T-helper 1 cell treated with Interleukin-12 subunit alpha and Interleukin-12 subunit beta and Interleukin-4 antibody, amounts not matched to agents 30 μg/mL and 1 μg/mL, for 36 hours (primary cell): ENCODE measurements at regions not wholly inside any gene's neighbourhood (a gene's known extent, or its start where the extent isn't known, plus 50 kb on each side); places are given as distances from the start of the nearest gene placed in this dataset.
"Not testable (repeated sequence)": the region's sequence is repeated elsewhere in the genome, so short reads cannot be mapped to it uniquely, and the experiment has no call there.

Source experiments
- H3K27ac Mint-ChIP-seq: one replicate; pipeline ENCODE4 v1.8.0; 2021; ENCODE audit warnings: mild to moderate bottlenecking, mixed read lengths
- H3K27me3 Mint-ChIP-seq: one replicate; pipeline ENCODE4 v1.8.0; 2021; ENCODE audit warnings: low read depth, mixed read lengths
- H3K36me3 Mint-ChIP-seq: one replicate; pipeline ENCODE4 v1.8.0; 2021; ENCODE audit warnings: low read depth, mixed read lengths
- H3K4me1 Mint-ChIP-seq: one replicate; pipeline ENCODE4 v1.8.0; 2021; ENCODE audit warnings: low read depth, mixed read lengths
- H3K4me3 Mint-ChIP-seq: one replicate; pipeline ENCODE4 v1.8.0; 2021; ENCODE audit warnings: mild to moderate bottlenecking, moderate library complexity, mixed read lengths
- H3K9me3 Mint-ChIP-seq: one replicate; pipeline ENCODE4 v1.8.0; 2021; ENCODE audit warnings: mixed read lengths

DNA sequence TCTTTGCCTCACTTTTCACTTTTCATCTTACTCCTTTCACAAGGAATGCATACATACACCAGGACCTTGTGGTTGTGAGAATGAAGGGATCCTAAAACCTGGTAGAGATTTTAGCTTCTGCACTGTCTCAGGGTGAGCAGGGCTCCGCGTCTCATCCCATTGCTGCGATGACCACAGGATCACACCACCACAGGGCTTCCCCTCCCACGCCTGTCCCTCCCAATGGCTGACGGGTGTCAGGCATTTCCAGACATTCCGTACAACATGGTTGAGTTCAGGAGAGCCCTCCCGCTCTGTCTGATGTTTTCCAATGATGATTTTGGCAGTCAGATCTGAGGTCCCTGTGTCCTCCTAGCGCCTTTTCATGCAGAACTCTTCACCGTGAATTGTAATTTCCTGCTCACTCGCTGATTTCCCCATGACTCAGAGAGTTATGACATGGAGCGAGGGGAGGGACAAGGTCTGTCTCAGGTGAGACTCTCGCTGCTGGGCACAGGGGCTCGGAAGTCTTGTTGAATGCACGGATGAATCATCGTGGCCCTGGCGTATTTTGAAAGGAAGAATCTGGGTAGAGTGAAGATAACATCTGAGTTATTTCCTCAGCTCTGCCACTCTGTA is 102.8 kb downstream of the TEX29 start:
- H3K36me3 Mint-ChIP-seq: no peaks in the 10 kb centered on the region
- H3K27me3 Mint-ChIP-seq: no peaks in the 10 kb centered on the region
- no peaks in the 10 kb centered on the region for H3K9me3 Mint-ChIP-seq

DNA sequence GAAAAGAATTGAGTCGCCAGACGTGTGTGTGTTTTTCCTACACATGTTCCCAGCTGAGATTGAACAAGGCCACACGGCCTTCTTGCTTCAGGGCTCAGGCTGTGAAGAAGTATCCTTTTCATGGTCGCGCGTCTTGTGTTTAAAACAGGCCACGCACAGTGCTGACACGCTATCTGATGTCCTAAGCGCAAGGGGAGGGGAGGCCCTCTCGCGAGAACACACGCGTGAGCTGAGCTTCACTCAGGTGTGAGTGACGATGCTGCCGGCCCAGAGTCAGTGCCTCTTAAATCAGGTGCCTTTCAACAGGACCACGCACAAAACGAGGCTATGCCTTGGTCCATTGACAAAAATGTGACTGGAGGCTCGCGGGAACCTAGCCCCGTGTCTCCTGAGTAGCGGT is 103.7 kb downstream of the TEX29 start:
- Mint-ChIP-seq H3K27ac (no peak overlapping the region), H3K36me3 (no peaks in the 10 kb centered on the region), H3K4me1 (no peaks in the 10 kb centered on the region), H3K9me3 (no peaks in the 10 kb centered on the region), H3K4me3 (no peak overlapping the region), H3K27me3 (no peaks in the 10 kb centered on the region)

More for the DNA sequence above, 102.8 kb downstream of the TEX29 start:
- Mint-ChIP-seq H3K4me3 (no peak overlapping the region), H3K27ac (no peak overlapping the region), H3K4me1 (no peaks in the 10 kb centered on the region)

DNA sequence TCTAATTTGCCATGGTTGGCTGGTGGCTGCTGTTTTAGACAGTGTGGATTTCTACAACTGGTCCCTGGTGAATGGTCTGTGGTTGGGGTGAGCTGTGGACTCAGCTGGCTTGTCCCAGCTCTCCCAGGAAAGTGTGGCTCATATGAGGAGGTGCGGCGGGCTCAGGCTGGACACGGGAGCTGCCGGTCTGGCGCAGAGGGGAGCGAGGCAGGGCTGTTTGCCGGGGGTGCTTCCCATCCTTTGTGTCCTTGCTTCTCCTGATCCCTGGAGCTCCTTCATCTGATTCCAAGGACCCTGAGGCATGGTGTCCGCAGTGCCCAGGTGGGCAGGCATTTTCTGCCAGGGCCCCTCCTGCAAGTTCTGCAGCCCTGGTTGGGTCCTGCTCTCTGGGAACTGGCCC is 104.9 kb downstream of the TEX29 start:
- Mint-ChIP-seq H3K27ac (no peak overlapping the region), H3K9me3 (no peaks in the 10 kb centered on the region), H3K36me3 (no peaks in the 10 kb centered on the region), H3K4me1 (no peaks in the 10 kb centered on the region), H3K27me3 (no peaks in the 10 kb centered on the region), H3K4me3 (no peak overlapping the region)

DNA sequence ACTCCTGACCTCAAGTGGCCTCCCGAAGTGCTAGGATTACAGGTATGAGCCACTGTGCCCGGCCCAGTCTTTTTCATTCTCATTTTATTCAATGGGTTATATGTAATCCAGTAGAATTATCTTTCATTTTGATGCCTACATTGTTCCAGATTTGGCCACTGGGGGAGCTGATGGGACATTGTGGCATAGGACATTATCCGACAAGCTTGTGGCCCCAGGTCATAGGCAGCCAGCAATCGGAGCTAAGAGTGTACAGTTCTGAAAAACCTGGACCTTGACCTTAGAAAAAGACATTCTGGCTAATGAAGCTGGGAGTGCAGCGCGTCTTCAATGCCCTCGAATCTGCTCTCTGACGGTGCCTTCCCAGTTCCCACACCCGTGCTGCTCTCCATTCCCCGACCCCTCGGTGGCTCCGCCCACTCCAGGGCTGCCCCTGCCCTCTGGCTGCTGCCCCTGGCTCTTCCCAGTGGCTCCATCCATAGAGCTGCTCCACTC is 108.7 kb downstream of the TEX29 start:
- no peak overlapping the region for H3K4me3 Mint-ChIP-seq
- H3K27me3 Mint-ChIP-seq: peaks cover 11% of the 10 kb centered on the region
- no peaks in the 10 kb centered on the region for H3K9me3 Mint-ChIP-seq
- no peaks in the 10 kb centered on the region for H3K4me1 Mint-ChIP-seq
- H3K27ac Mint-ChIP-seq: no peak overlapping the region
- H3K36me3 Mint-ChIP-seq: no peaks in the 10 kb centered on the region

DNA sequence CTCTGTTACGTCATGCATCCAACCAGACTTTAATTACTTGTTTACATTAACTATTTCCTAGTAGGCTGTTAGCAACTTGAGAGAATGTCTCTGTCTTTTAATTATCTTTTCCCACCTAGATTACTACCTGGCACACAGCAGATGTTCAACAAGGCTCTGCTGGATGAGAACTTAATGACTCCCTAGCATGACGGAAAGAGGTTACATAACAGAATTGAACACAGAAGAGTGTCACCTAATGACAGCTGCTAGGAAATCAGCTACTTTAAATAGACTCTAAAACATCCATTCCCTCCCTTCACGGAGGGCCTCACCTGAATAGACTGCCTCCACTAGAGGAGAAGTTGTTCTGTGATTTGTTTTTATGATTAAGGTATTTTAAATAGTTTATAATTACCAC is 110.8 kb downstream of the TEX29 start:
- Mint-ChIP-seq H3K9me3 (no peaks in the 10 kb centered on the region), H3K27ac (no peak overlapping the region), H3K36me3 (no peaks in the 10 kb centered on the region), H3K4me3 (no peak overlapping the region), H3K4me1 (no peaks in the 10 kb centered on the region), H3K27me3 (peaks cover 11% of the 10 kb centered on the region)

DNA sequence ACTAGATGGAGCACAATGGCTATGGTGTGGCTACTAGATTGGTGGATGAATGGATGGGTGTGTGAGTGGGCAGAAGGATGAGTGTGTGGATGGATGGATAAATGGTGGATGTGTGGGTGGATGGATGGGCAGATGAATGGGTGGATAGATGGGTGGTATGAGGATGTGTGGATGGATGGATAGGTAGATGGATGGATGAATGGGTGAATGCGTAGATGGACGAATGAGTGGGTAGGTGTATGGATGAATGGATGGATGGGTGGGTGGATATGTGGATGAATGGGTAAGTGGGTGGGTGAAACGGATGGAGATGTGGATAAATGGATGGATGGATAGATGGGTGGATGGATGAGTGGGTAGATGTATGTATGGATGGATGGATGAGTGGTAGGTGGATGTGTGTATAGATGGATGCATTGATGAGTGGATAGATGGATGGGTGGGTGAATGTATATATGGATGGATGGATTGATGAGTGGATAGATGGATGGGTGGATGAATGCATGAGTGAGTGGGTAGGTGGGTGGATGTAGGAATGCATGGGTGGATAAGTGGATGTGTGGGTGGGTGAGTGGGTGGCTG is 114.2 kb downstream of the TEX29 start:
- Mint-ChIP-seq H3K27ac (no peak overlapping the region), H3K27me3 (peaks cover 11% of the 10 kb centered on the region), H3K9me3 (no peaks in the 10 kb centered on the region), H3K36me3 (no peaks in the 10 kb centered on the region), H3K4me3 (no peak overlapping the region), H3K4me1 (no peaks in the 10 kb centered on the region)

DNA sequence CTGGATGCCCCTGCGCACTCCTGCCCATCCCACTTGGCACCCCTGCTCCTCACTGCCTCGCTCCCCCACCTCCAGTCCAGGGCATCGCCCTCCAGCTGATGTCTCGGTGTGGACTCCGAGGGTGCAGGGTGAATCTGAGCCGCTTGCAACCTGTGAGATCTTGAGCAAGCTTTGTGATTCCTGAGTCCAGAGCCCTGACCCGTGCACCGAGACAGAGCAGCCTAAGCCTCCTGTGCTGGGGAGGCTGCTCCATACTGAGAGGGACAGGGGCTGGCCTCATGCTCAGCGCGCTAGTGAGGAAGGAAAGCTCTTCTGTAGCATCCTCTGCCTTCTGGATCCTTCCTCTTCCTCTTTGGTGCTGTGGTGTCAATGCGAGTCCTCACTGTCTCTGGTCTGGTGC is 116.0 kb downstream of the TEX29 start:
- Mint-ChIP-seq H3K9me3 (no peaks in the 10 kb centered on the region), H3K27ac (no peak overlapping the region), H3K4me3 (no peak overlapping the region), H3K36me3 (no peaks in the 10 kb centered on the region), H3K4me1 (no peaks in the 10 kb centered on the region), H3K27me3 (peaks cover 3% of the 10 kb centered on the region)

DNA sequence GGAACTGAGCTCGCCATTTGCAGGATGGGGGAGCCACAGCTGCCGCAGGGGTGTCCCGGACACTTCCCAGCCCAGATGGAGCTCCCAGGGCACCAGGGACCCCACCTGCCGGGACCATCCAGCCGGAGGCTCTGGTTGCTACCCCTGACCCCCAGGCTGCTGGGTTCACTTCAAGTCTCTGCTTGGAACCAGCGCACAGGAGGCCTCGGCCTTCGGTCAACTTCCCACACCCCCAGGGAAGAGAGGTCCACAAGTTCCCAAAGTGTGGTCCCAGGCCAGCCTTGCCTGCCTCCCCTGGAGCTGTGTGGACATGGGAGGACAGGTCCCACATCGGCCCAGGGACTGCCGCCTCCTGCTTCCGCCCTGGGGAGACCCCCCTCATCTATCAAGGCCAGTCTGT is 117.0 kb downstream of the TEX29 start:
- Mint-ChIP-seq H3K4me3 (no peak overlapping the region), H3K27me3 (peaks cover 3% of the 10 kb centered on the region), H3K36me3 (no peaks in the 10 kb centered on the region), H3K9me3 (no peaks in the 10 kb centered on the region), H3K4me1 (no peaks in the 10 kb centered on the region), H3K27ac (no peak overlapping the region)

DNA sequence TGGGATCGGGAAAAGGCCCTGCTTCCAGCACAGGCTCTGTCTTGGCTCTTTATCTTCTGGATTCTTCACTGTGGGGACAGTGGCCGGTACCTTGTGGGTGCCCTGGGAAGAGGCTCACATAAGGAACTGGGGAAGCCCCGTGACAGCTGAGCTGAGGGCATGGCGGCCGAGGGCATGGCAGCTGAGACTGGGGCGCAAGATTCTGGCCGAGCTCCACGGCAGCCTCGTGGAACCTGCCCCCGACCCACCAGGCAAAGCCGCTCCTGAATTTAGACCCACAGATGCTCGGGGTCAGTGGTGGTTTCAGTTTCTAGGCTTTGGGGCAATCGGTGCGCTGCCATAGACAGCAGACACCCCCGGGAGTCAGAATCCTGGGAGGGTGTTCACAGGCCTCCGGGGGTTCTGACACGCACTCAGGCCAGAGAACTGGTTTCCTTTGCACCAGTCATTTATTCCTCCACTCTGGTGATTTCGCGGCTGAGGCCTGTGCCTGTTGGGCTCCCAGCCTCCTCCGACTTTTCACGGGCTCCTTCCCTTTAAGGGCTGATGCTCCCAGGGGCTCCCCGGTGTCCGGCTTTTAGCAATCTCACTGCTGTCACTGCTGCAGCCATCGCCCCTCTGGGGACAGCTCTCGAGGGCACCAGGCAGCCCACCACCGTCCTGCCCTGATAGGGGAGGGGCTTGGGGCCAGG is 117.6 kb downstream of the TEX29 start:
- no peaks in the 10 kb centered on the region for H3K36me3 Mint-ChIP-seq
- H3K27me3 Mint-ChIP-seq: peaks cover under 1% of the 10 kb centered on the region
- no peaks in the 10 kb centered on the region for H3K4me1 Mint-ChIP-seq
- H3K4me3 Mint-ChIP-seq: no peak overlapping the region
- no peak overlapping the region for H3K27ac Mint-ChIP-seq
- H3K9me3 Mint-ChIP-seq: no peaks in the 10 kb centered on the region

DNA sequence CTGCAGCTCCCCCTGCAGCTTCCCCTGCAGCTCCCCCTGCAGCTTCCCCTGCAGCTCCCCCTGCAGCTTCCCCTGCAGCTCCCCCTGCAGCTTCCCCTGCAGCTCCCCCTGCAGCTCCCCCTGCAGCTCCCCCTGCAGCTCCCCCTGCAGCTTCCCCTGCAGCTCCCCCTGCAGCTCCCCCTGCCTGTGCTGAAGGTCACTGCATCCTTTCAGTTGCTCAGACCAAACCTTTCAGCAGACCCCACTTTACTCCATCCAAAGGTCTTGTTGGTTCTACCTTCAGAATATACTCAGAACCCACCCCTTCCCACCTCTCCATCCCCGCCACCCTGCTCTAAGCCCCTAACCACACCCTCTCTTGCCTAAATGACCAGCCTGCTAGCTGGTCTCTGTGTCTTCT is 120.0 kb downstream of the TEX29 start:
- not testable (repeated sequence) for H3K27ac Mint-ChIP-seq, H3K36me3 Mint-ChIP-seq, H3K9me3 Mint-ChIP-seq, H3K4me3 Mint-ChIP-seq, H3K4me1 Mint-ChIP-seq, H3K27me3 Mint-ChIP-seq

DNA sequence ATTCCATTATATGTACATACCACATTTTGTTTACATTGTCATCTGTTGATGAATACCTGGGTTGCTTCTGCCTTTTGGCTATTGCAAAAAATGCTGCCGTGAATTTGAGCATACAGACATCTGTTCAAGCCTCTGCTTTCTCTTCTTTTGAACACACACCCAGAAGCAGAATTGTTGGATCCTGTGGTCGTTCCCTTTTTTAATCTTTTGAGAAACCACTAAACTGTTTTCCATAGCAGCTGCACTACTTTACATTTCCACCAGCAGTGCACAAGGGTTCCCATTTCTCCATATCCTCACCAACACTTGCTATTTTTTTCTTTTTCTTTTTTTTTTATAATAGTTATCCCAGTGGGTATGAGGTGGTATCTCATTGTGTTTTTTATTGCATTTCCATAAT is 123.5 kb downstream of the TEX29 start:
- H3K36me3 Mint-ChIP-seq: no peaks in the 10 kb centered on the region
- H3K9me3 Mint-ChIP-seq: peaks cover 4% of the 10 kb centered on the region
- no peaks in the 10 kb centered on the region for H3K4me1 Mint-ChIP-seq
- H3K27me3 Mint-ChIP-seq: peaks cover 8% of the 10 kb centered on the region
- no peak overlapping the region for H3K4me3 Mint-ChIP-seq
- H3K27ac Mint-ChIP-seq: no peak overlapping the region

DNA sequence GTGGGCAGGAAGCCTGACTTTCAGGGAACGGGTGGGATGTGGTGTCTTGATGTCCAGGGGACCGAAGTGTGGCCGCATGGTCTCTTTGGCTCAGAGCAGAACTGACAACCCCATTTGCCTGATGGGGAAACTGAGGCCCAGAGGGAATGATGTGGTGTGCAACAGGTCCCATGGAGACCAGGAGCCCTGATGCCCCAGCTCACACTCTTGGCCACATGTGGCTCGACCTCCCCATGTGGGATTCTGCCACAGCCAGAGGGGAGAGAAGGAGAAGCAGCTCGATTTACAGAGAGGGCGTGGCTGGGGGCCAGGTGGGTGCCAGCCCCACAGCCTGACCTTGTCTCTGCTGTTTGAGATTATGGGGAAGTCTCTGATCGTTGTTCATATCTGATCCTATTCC is 128.1 kb downstream of the TEX29 start:
- H3K4me1 Mint-ChIP-seq: no peaks in the 10 kb centered on the region
- H3K27me3 Mint-ChIP-seq: peaks cover 8% of the 10 kb centered on the region
- no peak overlapping the region for H3K4me3 Mint-ChIP-seq
- peaks cover 4% of the 10 kb centered on the region for H3K9me3 Mint-ChIP-seq
- H3K36me3 Mint-ChIP-seq: no peaks in the 10 kb centered on the region
- H3K27ac Mint-ChIP-seq: no peak overlapping the region

DNA sequence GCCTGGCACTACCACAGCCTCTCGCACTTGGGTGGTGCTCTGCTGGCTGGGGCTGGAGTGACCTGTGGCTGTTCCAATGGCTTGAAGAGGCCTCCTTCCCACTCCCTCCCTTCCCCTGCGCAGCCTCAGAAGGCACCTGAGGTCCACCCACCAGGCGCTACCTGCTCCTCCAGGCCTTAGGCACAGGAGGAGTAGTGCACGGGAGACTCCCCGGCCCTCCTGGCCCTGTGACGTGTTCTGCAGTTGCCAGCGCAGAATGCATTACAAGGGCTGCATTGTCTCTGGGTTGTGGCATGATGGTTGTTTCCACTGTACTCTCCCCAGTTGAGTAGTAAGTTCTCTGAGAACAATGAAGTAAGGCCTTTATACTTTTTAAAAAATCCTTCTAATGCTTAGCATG is 128.6 kb downstream of the TEX29 start:
- H3K36me3 Mint-ChIP-seq: no peaks in the 10 kb centered on the region

DNA sequence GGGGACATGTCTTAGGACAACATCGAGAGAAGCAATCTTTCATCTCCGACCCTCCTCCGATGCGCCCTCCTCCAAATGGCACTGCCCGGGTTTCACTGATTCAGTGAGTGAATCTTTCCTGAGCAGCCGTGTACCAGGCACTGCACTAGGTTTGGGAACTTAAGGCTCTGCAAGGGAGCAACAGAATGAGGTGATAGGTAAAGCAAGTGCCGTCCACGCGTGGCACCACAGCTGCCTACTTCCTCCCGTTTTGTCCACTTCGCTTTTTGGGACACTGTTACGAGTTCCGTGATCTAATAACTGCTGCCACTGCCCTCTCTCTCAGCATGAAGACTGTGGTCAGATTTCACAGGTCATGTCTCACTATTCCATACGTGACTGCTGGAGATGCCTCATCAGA is 131.0 kb downstream of the TEX29 start:
- Mint-ChIP-seq H3K4me1 (no peaks in the 10 kb centered on the region), H3K9me3 (peaks cover 4% of the 10 kb centered on the region), H3K36me3 (no peaks in the 10 kb centered on the region), H3K4me3 (no peak overlapping the region), H3K27ac (no peak overlapping the region), H3K27me3 (peaks cover 4% of the 10 kb centered on the region)

More for the DNA sequence above, 128.6 kb downstream of the TEX29 start:
- Mint-ChIP-seq H3K9me3 (peaks cover 4% of the 10 kb centered on the region), H3K27me3 (peaks cover 8% of the 10 kb centered on the region), H3K4me3 (no peak overlapping the region), H3K4me1 (no peaks in the 10 kb centered on the region), H3K27ac (no peak overlapping the region)
